Skin epidermis (tissue), 12 donors: ENCODE measurements at regions not wholly inside any gene's neighbourhood (a gene's known extent, or its start where the extent isn't known, plus 50 kb on each side); places are given as distances from the start of the nearest gene placed in this dataset.

Experiments
- H3K27ac ChIP-seq, 21 experiments: fragments of 200-600 bp; sonication (generic) in 11 of 21; one replicate each; pipeline ENCODE4 v1.5.0; 2020; ENCODE audit warnings: mild to moderate bottlenecking in 3 of 21, inconsistent platforms in 2 of 21, moderate library complexity in 2 of 21
- H3K4me3 ChIP-seq, 7 experiments: fragments of 200-600 bp; sonication (generic) in 2 of 7; one replicate each; pipeline ENCODE4 v1.5.0; 2020; ENCODE audit warnings: inconsistent platforms in 2 of 7, mild to moderate bottlenecking in 2 of 7, moderate library complexity in 1 of 7

GRCh38 chr2:226132323-226133215 lies 667.1 kb downstream of the IRS1 start:
- no peak overlapping the region for H3K4me3 ChIP-seq
- H3K27ac ChIP-seq = no peak overlapping the region

GRCh38 chr2:226131299-226131784 lies 668.3 kb downstream of the IRS1 start:
- Histone ChIP-seq H3K27ac (no peak overlapping the region), H3K4me3 (no peak overlapping the region)

- Histone ChIP-seq H3K27ac (no peak overlapping the region), H3K4me3 (no peak overlapping the region)
Observed at GRCh38 chr2:226130192-226130591, 669.4 kb downstream of the IRS1 start.

GRCh38 chr2:226127682-226128081 lies 671.9 kb downstream of the IRS1 start:
- no peak overlapping the region for H3K4me3 ChIP-seq
- H3K27ac ChIP-seq = no peak overlapping the region

- no peak overlapping the region for H3K4me3 ChIP-seq
- H3K27ac ChIP-seq = peak overlapping the region in 3 of 21 experiments; percentile 48 to 76 (median 64)
Observed at GRCh38 chr2:226126104-226126503, 673.5 kb downstream of the IRS1 start.

- peak overlapping the region in 11 of 21 experiments; percentile 1 to 76 (median 63) for H3K27ac ChIP-seq
- H3K4me3 ChIP-seq = no peak overlapping the region
Observed at GRCh38 chr2:226125176-226125883, 674.3 kb downstream of the IRS1 start.

- peak overlapping the region in 15 of 21 experiments; percentile 4 to 76 (median 59) for H3K27ac ChIP-seq
- H3K4me3 ChIP-seq = no peak overlapping the region
Observed at GRCh38 chr2:226124548-226125011, 675.0 kb downstream of the IRS1 start.

GRCh38 chr2:226123300-226123699 lies 676.3 kb downstream of the IRS1 start:
- H3K4me3 ChIP-seq = no peak overlapping the region
- peak overlapping the region in 12 of 21 experiments; percentile 9 to 65 (median 46) for H3K27ac ChIP-seq

GRCh38 chr2:226122041-226122440 lies 677.6 kb downstream of the IRS1 start:
- peak overlapping the region in 1 of 21 experiments; percentile 2 for H3K27ac ChIP-seq
- no peak overlapping the region for H3K4me3 ChIP-seq

GRCh38 chr2:226121046-226121738 lies 678.4 kb downstream of the IRS1 start:
- no peak overlapping the region for H3K27ac ChIP-seq

GRCh38 chr2:226118471-226119429 lies 680.9 kb downstream of the IRS1 start:
- peak overlapping the region in 18 of 21 experiments; percentile 0 to 78 (median 61) for H3K27ac ChIP-seq
- peak overlapping the region in 1 of 7 experiments; percentile 17 for H3K4me3 ChIP-seq

More at GRCh38 chr2:226121046-226121738, 678.4 kb downstream of the IRS1 start:
- no peak overlapping the region for H3K4me3 ChIP-seq

GRCh38 chr2:226117510-226118065 lies 682.0 kb downstream of the IRS1 start:
- peak overlapping the region in 11 of 21 experiments; percentile 0 to 78 (median 62) for H3K27ac ChIP-seq
- no peak overlapping the region for H3K4me3 ChIP-seq

- H3K4me3 ChIP-seq = no peak overlapping the region
- peak overlapping the region in 3 of 21 experiments; percentile 11 to 25 (median 18) for H3K27ac ChIP-seq
Observed at GRCh38 chr2:226116346-226116745, 683.3 kb downstream of the IRS1 start.

- Histone ChIP-seq H3K27ac (peak overlapping the region in 7 of 21 experiments; percentile 11 to 50 (median 30)), H3K4me3 (no peak overlapping the region)
Observed at GRCh38 chr2:226115832-226116200, 683.8 kb downstream of the IRS1 start.

- Histone ChIP-seq H3K4me3 (no peak overlapping the region), H3K27ac (peak overlapping the region in 10 of 21 experiments; percentile 11 to 56 (median 43))
Observed at GRCh38 chr2:226115102-226115831, 684.4 kb downstream of the IRS1 start.

GRCh38 chr2:226114436-226114835 lies 685.2 kb downstream of the IRS1 start:
- Histone ChIP-seq H3K4me3 (no peak overlapping the region), H3K27ac (peak overlapping the region in 11 of 21 experiments; percentile 2 to 71 (median 36))

GRCh38 chr2:226098861-226099745 lies 699.6 kb downstream of the NYAP2 start:
- Histone ChIP-seq H3K4me3 (no peak overlapping the region), H3K27ac (no peak overlapping the region)
